GM18873 (cell line): ENCODE measurements at regions not wholly inside any gene's neighbourhood (a gene's known extent, or its start where the extent isn't known, plus 50 kb on each side); places are given as distances from the start of the nearest gene placed in this dataset.
"Not testable (repeated sequence)": the region's sequence is repeated elsewhere in the genome, so short reads cannot be mapped to it uniquely, and the experiment has no call there.

Experiments
- ATAC-seq: cut with Tn5 transposase; IDR thresholded peaks from one replicate; pipeline ENCODE4 v1.9.1; 2021; ENCODE audit warnings: mild to moderate bottlenecking, moderate library complexity, moderate number of reproducible peaks; ENCODE audit not compliant: unreplicated experiment, low FRiP score

DNA sequence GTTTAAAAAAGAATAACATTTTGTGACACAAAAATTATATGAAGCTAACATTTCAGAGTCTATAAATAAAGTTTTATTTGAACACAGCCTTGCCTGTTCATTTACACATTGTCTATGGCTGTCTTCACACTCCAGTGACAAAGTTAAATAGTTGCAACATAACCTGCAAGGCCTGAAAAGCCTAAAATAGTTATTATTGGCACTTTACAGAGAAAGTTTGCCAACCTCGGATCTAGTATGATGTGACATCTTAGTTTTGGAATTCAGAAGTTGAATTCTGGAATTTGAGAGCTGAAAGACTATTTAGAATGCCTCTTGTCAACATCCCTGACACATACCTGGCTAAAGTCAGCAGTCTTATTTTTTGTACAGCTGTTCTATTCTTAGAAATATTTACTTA lies 68.3 kb downstream of the DYRK2 start:
- ATAC-seq, result no peak

DNA sequence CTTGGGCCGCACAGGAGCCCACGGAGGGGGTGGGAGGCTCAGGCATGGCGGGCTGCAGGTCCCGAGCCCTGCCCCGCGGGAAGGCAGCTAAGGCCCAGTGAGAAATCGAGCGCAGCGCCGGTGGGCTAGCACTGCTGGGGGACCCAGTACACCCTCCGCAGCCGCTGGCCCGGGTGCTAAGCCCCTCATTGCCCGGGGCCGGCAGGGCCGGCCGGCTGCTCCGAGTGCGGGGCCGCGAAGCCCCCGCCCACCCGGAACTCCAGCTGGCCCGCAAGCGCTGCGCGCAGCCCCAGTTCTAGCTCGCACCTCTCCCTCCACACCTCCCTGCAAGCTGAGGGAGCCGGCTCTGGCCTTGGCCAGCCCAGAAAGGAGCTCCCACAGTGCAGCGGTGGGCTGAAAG lies 70.8 kb downstream of the DYRK2 start:
- ATAC-seq, result not testable (repeated sequence)

DNA sequence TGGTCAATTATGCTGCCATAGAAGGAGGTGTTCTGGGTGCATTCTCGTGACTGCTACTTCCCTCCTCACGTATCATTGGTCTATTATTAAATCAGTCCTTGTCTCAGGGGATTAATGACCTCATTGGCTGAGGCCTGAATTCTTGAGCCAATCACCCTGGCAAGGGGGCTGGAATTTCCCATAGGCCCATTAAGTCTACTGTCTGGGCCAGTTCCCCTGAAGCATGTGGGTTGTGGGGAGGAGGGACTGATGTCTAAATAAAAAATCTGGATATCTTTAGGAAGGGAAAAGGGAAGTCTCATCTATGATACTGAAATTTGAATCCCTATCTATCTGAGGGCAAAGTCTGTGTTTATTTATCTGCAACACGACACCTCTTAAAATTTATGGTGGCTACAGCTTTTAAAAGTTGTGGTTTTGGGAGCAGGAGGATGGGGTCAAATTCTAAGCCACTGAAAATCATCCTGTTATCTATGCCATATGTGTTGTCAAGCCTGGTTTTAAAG lies 71.9 kb downstream of the DYRK2 start:
- ATAC-seq, result no peak

DNA sequence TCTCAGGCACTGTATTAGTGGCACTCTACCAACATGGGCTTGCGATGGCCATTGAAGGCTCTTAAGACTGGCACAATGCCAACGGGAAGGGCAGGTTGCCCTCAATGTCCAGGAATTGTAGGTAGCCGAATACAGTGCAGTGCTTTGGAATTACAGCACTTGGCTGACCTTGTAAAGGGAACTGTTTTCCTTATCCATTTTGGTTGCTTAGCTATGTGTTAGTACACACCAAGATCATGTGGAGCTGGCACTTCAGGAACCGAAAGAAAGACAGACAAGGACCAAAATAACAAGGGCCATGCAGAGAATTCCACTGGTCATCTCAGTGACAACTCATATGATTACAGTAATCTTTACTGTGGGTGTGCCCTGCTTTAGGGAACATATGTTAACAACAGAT lies 72.7 kb downstream of the DYRK2 start:
- ATAC-seq, result no peak

DNA sequence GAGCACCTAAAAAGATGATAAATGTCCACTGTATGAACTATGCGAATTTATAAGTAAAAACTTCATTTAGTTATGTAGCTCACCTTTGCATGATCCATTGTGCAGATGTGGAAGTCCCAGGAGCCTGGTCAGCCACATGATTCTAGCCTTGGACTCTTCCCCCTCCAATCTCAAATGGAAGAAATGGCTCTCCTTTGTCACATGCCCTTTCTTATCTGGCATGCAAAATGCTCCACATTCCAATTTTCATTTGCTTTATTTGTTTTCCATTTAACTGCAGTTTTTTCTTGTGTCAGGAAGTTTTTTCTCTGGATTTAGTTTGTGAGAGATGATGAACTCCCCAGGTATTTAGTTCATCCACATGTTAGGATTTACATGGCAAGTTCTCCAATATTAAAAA lies 73.8 kb downstream of the DYRK2 start:
- ATAC-seq, result no peak

DNA sequence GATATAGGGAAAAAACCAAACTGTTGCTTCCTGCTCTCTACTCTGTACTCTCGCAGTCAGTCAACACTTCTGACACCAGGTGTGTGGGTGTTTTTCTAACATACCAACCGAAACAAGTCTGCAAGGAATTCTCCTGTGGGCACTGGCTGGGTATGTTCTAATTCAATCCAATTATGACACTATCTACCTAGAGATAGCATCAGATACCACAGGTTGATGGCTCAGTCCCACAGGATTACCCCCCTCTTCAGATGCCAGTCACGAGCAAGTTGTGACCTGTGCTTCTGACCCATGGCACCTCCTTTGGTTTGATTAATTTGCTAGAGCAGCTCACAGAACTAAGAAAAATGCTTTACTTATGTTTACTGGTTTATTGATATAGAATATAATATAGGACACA lies 78.3 kb downstream of the DYRK2 start:
- no peak for ATAC-seq

DNA sequence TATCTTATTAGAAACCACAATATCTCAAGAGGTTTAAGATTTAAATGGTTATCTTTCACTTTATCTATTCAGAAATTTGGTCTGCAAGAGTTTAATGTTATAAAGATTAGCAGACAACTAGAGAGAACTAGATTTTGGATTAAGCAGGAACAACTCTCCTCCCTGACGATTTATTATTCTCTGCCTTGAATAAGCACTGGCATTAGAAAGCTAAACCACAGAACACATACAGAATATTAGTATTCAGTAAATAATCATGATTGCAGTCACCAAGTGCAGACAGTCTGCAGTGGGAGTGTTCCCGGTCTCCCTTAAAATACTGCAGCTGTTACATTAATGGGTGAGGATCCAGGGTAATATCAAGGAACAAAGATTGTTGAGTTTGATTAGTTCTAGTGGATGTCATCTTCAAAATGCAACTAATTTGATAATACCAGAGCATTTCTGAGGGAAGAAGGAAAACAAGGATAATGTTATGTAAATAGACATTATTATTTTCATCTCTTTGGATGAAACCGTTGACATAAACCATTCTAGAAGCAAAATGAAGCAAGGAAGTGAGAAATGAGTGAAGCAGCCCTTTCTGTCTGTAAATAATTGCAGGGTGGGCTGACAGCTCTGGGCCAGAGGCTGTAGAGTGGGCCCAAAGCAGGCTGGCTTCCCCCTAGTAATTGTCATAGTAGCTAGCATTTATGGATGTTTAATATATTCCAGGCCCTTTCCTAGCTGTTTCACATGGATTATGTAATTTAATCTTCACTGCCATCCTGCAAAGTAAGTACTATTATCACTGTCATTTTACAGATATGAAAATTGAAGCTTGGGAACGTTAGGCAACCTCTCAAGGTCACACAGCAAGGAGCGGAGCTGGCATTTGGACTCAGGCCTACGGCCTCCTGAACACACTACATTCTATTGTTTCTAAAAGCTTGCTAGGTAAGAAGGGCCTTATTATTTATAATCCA lies 79.4 kb downstream of the DYRK2 start:
- no peak for ATAC-seq

DNA sequence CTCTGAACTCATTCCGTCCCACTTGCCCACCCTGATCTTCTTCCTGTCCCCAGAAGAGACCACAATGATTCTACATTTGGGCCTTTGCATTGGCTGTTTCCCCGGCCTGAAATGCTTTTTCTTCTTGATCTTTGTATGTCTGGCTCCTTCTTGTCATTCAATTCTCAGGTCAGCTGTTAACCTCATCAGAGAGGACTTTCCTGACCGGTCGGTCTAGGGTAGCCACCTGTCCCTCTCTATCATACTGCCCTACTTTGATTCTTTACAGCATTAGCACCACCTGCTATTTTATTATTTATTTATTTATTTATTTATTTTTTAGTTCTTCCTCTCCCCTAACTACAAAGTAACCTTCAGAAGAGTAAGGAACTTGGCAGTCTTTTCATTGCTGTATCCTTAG lies 84.3 kb downstream of the DYRK2 start:
- ATAC-seq, result no peak

DNA sequence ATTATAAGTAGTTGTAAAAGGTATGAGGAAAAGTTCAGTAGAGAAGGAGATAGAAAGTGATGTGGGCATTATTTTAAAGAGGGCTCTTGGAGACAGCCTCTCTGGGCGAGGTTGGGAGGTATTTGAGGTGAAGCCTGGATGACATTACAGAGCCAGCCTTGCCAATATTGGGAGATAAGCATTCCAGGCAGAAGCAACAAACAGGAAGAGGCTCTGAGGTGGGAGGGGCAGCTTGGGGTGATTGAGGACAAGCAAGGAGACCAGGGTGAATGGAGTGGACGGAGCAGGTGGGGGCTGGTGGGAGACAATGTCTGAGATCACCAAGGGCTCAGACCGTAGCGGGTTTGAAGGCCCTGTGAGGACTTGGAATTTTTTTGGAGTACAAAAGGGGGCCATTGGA lies 87.3 kb downstream of the DYRK2 start:
- ATAC-seq, result no peak

DNA sequence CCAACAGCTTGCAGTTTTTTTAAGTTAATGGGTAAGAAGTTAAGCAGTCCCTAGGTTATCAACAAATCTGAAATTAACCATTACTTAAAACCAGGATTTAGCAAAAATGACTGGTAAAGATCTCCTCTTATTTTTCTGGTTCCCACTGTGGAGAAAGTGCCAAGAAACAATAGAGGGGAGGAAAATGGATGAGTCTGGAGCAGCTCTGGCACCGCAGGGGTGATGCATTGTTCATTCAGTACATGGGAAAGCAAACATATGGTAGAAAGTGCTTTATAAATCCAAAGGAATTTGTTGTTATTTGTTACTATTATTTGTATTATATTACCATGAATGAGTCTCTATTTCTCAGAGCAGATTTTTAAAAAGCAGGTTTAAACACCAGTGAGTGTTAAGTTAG lies 92.2 kb downstream of the DYRK2 start:
- ATAC-seq, result no peak

DNA sequence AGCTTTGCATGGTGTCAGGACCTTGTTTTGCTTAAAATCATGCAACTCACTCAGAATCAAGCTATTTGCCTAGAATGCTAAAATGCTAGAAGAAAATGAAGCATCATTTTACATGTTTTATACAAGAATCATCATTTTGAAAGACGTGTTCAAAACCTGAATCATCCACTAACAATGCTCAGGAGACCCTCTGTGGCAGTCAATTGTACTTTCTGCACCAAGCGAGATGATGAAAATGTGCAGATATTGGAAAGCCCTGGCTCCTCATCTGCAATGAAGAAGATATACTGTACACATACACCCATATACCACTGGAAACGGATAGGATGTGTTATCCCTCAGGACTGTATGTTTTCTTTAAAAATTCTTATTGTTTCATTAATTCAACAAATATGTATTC lies 92.7 kb downstream of the DYRK2 start:
- no peak for ATAC-seq

DNA sequence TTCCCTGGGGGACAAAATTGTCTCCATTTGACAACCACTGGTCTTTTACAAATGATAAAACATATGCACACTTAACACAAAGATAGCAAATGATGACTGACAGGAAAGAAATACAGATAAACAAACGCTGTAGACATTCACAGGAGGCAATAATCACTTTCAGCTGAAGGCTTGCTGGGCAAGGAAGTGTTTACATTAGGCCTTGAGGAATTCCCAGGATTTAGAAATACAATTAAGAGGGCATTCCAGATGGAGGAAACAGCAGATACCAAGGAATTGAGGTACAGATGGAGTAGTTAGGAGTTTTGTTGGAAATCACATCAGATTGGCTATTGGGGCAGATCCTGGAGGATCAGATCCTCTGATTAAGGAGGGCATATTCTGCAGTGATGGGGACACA lies 93.9 kb downstream of the DYRK2 start:
- ATAC-seq, result no peak

DNA sequence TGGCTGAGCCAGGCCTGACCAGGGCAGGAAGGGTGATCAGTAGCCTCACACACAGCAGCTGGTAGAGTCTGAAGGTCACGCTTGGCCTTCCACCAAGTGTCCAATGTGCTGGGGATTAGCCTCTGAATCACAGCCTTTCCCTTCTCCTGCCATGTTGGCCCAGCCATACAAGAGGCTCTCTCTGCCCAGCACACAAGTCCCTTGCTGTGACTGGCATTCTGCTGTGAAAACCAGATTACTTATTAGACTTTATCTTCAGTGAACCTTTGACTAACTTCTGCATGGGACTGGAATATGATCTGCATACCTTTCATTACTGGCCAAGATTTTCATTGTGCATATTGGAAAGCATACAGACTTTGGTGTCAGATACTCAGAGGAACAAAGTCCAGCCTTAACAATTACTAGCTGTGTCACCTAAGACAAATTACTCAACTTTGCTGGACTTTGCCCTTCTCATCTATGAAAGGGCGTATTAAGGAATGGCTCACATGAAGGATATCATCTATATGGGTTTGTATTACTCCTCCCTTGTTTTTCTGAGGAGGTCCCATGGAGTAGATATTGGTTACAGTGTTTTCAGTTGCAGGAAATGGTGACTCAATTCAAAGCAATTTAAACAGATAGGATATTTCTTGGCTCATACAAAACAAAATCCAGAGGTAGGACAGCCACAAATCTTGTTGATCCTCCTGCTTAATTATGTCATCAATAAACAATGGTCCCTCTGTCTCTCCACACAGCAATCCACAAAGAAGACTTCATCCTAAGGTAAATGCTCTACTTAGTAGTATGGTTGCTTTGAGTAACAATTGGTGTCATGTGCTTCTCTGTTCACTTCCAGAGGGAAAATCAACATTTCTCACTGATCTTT lies 99.6 kb downstream of the DYRK2 start:
- no peak for ATAC-seq

DNA sequence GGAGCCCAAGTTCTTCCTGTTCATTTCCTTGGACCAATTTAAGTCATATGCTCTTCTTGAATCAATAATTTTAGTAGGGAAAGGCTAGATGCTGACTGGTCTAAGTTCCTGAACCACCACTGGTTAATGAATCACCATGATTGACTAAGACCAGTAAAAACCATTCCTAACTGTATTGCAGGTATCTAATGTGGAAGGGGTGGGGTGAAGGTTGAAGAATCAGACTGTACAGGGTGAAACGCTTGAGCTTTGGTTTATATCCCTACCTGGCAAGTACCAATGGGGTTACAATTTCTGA lies 100.1 kb downstream of the DYRK2 start:
- ATAC-seq, result no peak

DNA sequence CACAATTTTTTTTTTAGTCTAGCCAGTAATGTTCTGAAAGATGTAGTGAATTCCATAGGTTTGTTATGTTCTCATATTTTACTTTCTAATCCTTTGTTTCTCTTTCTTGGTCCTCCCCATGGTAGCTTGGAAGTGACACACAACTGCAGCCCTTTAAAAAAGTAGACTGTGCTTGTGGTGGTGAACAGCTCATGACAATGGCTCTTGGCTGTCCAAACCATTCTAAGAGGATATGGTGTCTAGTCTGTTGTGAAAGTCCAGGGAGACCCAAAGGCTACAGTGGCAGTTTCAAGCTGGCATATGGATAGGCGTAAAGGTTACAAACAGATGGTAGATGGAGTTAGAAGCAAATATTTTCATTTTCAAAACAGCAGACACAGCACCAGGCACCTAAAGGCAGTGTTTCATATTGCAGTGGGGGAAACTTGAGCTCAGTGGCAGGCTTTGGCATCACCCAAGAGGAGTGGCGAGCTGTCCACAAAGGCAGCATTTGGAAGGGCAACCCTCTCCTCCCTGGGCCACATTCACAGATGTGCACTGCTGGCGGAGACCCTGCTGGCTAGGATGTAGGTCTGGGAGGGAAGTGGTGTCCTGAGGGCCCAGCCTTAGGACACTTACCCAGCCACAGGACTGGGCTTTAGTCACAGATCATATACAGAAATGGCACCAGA lies 102.1 kb downstream of the DYRK2 start:
- ATAC-seq, result no peak

DNA sequence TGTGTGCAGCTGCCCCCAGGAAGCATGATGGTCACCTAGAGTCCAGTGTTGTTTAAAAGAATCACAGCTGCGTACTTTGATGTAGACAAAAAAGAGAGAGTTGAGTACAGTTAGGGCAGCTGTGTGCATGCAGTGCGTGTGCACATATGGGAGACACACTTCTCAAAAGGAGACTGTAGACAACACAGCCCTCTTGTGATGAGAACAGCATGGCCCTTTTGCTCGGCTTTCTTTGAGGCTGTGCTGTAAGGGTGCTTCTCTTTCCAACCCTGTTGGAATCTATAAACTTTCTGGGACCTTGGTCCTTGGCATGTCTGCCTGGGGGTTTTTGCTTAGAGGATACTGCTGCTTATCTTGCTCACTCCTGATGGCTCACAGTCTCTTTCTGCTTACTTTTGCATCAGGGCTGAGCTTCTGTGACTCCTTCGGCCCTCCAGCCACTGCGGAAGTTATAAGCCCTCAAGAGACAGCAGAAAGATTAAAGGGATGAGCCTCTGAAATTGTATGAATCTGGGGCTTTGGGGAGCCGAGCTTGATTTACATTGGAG lies 102.9 kb downstream of the DYRK2 start:
- ATAC-seq, result no peak

DNA sequence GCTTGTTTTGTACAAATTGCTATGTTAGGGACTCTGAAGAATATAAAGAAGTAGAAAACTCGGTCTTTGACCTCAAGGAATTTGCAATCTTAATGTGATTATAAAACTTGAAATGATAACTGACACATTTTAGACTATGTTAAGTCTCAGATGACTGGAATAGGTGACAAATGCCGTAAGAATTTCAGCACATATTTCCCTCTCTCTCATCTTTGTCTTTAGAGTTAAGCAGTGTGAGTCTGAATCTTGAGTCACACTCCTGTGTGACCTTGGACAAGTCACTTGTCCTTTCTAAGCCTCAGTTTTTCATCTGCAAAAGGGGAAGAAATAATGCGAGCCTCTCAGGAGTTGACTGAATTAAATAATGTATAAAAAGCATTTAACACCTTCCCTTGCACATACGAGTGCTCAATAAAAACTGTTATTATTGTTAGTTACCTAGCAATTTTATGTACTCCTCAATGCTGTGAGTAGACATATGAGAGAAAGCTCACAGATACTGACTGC lies 103.7 kb downstream of the DYRK2 start:
- no peak for ATAC-seq

DNA sequence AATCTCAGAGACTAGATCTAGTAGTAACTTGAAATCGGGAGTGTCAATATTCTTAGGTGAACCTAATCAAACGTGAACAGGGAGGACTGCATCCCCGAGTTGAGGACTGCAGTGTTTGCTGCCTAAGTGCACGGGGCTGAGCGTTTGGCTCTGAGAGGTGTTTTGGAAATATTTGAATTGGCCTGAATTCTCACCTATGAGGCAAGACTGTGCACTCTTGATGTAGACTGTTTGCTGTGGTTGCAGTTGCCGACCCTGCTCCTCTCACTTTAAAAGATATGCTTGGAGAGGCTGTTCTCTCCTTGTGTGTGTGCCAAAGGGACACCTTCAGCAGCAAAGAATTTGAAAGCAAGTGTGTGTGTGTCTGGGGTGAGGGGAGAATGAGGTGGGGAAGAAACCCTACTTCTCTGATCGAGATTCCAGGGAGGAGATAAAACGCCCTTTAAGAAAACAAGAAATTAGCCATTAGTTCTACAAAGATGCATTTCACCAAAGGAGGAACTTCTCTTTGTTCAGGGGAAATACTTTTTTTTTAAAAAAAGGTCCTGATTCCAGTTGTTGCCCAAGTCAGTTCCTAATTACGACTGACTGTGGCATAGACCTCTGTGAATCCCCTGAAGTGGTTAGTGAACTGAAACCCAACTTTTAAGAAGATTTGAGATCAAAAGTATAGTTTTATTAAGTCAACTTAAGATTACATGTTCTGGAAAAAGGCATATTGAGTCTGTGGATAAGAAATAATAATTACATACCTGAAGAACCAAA lies 106.6 kb downstream of the DYRK2 start:
- no peak for ATAC-seq

DNA sequence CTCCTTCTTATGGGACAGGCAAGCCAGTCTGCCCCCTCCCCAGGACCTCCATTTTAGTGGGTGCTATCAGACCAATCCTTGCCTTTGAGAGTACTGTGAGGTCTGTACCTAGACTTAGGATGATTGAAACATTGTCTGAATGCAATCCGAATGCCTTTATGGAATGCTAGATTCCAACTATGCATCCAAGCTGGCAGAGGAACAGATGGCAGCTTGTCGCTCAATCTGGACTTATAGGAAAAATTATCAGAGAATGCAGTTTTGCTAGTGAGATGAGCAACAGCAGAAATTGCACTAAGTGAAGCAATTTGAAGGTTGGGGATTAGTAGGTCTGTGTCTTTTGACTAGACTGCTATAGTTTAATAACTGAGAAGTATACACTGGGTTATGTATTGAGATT lies 109.1 kb downstream of the DYRK2 start:
- no peak for ATAC-seq

DNA sequence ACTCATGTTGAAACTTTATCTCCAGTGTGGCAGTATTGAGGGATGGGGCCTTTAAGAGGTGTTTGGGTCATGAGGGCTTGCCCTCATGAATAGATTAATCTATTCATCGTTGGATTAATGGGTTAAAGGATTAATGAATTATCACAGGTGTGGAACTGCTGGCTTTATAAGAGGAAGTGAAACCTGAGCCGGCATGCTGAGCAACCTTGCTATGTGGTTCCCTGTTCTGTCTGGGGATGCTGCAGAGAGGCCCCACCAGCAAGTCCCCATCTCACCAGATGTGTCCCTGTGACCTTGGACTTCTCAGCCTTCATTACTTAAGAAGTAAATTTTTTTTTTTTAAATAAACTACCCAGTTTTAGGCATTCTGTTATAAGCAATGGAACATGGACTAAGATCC lies 109.6 kb downstream of the DYRK2 start:
- ATAC-seq, result peak; percentile 95
